Kidney epithelial cell (primary cell): ENCODE measurements at regions not wholly inside any gene's neighbourhood (a gene's known extent, or its start where the extent isn't known, plus 50 kb on each side); places are given as distances from the start of the nearest gene placed in this dataset.
"Not testable (repeated sequence)": the region's sequence is repeated elsewhere in the genome, so short reads cannot be mapped to it uniquely, and the experiment has no call there.

Experiments used
- DNase-seq: peaks from one replicate; pipeline ENCODE4 v3.0.0-alpha.2; 2010; ENCODE audit warnings: low read depth
- H3K27me3 ChIP-seq: 2 replicates; pipeline ENCODE4 v1.6.0; 2011; ENCODE audit warnings: low read length; ENCODE audit not compliant: control insufficient read depth, insufficient read depth
- H3K36me3 ChIP-seq: 2 replicates; pipeline ENCODE4 v1.5.1; 2011; ENCODE audit warnings: low read length; ENCODE audit not compliant: control insufficient read depth, insufficient read depth
- H3K4me3 ChIP-seq: 2 replicates; pipeline ENCODE4 v1.5.1; 2011; ENCODE audit warnings: low read depth, mild to moderate bottlenecking, control low read depth, low read length
- CTCF ChIP-seq: IDR thresholded peaks from 2 replicates; pipeline ENCODE4 v1.5.1; 2011; ENCODE audit warnings: mild to moderate bottlenecking, moderate library complexity, low read length, control low read depth, inconsistent platforms; ENCODE audit not compliant: insufficient read depth, poor library complexity, severe bottlenecking

DNA sequence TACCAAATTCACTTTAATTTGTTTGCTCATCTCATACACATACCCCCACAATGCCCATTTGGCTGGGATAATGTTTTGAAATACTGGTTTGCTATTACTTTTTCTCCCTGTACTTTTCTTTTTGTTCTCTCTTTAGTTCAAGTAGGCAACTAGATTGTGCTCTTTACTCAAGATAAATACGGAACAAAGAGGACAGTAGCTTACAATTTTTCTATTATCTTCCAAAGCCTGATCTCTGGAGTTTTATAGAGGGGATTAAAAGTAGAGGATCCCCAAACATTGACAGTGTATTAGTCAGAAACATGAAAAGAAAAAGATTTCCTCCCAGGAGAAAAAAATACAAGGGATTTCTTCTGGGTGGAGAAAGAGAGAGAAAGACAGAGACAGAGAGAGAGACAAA, 102.1 kb upstream of the FSCB start:
- no peak overlapping the region for H3K4me3 ChIP-seq
- no peak for DNase-seq
- H3K36me3 ChIP-seq: no peaks in the 10 kb centered on the region
- no peak for TF ChIP-seq CTCF
- no peaks in the 10 kb centered on the region for H3K27me3 ChIP-seq

DNA sequence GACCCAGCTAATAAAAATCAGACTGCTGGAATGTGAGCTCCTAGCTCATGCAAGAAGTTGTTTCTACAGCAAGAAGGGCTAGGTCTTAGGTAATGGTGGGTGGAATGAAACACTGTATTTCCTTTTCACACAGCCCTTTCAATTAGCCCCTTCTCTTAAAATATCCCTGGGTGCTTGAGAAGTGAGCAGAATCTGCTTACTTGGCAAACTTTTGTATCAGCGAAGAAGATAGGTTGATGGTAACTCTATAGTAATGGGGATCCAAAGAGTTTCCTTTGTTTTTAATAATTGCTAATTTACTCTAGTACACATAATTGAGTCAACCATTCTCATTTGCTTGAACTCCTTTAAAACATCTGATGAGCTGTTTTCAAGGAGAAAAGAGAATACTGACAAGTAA, 100.6 kb upstream of the FSCB start:
- H3K4me3 ChIP-seq: no peak overlapping the region
- H3K36me3 ChIP-seq: no peaks in the 10 kb centered on the region
- no peak for TF ChIP-seq CTCF
- DNase-seq: no peak
- no peaks in the 10 kb centered on the region for H3K27me3 ChIP-seq

GRCh38 chr14:44606576-44606975, 99.5 kb upstream of the FSCB start:
- no peaks in the 10 kb centered on the region for H3K36me3 ChIP-seq
- DNase-seq: no peak
- H3K27me3 ChIP-seq: no peaks in the 10 kb centered on the region
- TF ChIP-seq CTCF: no peak
- H3K4me3 ChIP-seq: no peak overlapping the region

DNA sequence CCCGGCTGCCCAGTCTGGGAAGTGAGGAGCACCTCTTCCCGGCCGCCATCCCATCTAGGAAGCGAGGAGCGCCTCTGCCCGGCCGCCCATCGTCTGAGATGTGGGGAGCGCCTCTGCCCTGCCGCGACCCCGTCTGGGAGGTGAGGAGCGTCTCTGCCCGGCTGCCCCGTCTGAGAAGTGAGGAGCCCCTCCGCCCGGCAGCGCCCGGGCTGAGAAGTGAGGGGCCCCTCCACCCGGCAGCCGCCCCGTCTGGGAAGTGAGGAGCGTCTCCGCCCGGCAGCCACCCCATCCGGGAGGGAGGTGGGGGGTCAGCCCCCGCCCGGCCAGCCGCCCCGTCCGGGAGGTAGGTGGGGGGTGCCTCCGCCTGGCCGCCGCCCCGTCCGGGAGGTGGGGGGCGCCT, 94.2 kb upstream of the FSCB start:
- not testable (repeated sequence) for H3K36me3 ChIP-seq, H3K27me3 ChIP-seq, DNase-seq, H3K4me3 ChIP-seq

DNA sequence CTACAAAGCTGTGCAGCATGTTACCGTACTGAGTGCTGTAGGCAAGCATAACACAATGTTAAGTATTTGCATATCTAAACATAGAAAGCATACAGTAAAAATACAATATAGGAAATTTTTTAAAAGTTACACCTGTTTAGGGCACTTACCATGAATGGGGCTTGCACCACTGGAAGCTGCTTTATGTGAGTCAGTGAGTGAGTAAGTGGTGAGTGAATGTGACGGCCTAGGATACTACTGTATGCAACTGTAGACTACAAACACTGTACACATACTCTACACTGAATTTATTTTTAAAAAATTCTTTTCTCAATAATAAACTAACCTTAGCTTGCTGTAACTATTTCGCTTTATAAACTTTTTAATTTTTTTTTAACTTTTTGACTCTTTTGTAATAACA, 82.1 kb upstream of the FSCB start:
- Histone ChIP-seq H3K4me3 (no peak overlapping the region), H3K36me3 (no peaks in the 10 kb centered on the region), H3K27me3 (no peaks in the 10 kb centered on the region)
- no peak for TF ChIP-seq CTCF
- no peak for DNase-seq

DNA sequence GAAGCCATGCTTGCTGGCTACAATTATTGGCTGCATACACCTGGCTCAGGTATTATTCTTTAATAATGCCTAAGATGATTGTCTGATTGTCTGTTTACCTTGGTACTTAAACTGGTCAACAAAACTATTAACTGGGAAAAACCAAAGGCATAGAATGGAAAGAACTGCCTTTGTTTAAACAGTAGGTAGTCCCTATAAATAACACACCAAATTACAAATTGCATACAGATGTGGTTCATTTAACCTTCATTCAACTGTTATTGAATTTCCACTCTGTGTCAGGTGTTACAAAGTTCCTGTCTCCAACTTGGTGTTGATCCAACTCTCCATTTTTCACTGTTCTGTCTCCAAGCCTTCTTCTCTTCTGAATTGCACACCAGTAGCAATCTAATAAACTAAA, 79.8 kb upstream of the FSCB start:
- H3K4me3 ChIP-seq: no peak overlapping the region
- TF ChIP-seq CTCF: no peak
- H3K36me3 ChIP-seq: no peaks in the 10 kb centered on the region
- H3K27me3 ChIP-seq: no peaks in the 10 kb centered on the region
- DNase-seq: no peak
